GM19395 (cell line): ENCODE measurements at regions not wholly inside any gene's neighbourhood (a gene's known extent, or its start where the extent isn't known, plus 50 kb on each side); places are given as distances from the start of the nearest gene placed in this dataset.

Source experiments
- ATAC-seq: cut with Tn5 transposase; IDR thresholded peaks from one replicate; pipeline ENCODE4 v1.9.1; 2021; ENCODE audit warnings: mild to moderate bottlenecking, moderate library complexity; ENCODE audit not compliant: unreplicated experiment

DNA sequence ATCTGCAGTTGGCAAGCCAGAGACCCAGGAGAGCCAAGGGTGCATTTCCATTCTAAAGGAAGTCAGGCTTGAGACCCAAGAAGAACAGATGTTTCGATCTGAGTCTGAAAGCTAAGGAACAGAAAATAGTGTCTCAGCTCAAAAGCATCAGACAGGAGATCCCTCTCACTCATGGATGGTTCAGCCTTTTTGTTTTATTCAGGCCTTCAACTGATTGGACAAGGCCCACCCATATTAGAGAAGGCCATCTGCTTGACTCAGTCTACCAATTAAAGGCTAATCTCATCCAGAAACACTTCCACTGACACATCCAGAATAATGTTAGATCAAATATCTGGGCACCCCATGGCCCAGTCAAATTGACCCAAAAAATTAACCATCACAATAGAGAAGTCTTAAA lies 255.0 kb downstream of the TXNL1 start:
- ATAC-seq = no peak

DNA sequence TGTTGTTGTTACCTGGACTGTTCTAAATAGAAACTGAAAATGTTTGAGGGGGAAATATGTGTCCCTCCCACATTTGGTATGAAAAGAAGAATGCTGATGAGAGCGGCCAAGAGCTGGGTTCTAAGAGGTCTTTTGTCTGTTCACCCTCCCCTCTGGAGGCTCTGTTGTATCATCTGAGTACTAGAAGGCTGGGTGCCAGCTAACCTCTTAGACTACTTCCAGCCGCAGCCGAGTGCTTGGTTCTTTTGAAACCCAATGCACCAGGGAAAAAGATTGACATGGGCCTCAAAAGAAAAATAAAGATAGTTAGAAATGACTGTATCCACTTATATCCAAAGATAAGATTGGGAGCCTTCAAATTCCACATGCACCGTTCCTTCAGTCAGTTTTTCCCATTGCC lies 255.9 kb downstream of the TXNL1 start:
- ATAC-seq = no peak

DNA sequence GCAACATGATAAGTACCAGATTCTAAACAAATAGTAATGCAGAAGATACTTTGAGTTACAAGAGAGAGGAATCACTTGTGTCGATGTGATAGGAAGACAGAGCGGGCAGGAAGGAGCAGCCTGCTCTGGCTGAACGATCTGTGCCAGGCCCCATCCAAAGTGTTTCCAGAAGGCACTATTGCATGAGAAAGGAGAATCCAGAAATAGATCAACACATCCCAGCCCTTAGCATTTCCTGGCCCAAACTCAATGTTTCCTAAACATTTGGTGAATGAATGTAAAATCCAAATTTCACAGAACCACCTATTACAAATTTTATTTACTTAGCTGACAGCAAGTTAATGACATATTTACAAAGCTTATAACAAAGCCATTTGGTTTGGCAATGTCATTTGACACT lies 257.2 kb downstream of the TXNL1 start:
- ATAC-seq = no peak

DNA sequence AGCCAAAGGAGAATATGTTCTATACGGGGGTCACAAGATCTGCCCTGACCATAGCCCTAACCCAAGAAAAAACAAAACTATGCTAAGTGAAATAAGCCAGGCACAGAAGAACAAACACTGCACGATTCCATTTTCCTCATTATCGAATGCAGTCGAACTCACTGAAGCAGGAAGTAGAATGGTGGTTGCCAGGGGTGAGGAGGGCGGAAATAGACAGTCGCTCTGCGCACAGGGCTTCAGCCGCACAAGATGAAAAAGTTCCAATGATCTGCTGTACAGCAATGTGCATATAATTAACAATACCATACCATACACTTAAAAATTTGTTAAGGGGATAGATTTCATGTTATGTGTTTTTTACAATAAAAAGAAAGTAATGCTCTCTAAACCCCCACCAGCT lies 257.7 kb downstream of the TXNL1 start:
- no peak for ATAC-seq

DNA sequence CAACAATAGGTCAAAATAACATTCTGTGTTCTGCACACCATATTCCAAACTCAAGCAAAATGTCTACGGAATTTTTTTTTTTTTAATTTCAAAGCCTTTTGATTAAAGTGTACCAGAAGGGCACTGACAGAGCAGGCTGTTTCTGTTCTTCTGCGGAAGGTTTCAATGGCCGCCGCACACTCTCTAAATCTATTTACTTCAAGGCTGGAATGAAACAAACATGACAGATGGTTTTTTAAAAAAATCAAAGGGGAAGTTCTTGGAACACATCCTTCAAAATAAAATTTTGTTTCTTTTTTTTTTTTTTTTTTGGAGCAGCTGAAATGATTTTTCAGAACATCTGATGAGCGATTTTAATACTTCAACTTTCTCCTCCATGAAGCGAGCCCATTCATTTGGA lies 259.1 kb downstream of the TXNL1 start:
- no peak for ATAC-seq

DNA sequence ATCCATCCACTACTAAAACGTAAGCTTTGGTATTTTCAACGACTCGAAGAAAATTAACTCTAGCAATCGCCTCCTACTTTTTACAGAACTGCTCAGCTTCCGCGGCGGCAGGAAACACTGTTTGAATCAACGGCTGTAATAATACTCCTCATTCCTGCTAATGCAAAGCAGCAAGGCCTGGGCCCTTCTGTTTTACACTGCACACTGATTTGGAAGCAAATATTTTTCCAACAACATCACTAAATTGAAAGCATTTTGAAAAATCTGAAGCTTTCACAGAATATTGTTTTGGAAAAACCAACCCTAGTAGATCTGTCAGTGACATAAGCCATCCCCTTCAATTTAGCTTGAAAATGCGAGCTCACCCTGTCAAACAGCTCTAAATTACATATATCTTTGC lies 261.2 kb downstream of the TXNL1 start:
- ATAC-seq = no peak

DNA sequence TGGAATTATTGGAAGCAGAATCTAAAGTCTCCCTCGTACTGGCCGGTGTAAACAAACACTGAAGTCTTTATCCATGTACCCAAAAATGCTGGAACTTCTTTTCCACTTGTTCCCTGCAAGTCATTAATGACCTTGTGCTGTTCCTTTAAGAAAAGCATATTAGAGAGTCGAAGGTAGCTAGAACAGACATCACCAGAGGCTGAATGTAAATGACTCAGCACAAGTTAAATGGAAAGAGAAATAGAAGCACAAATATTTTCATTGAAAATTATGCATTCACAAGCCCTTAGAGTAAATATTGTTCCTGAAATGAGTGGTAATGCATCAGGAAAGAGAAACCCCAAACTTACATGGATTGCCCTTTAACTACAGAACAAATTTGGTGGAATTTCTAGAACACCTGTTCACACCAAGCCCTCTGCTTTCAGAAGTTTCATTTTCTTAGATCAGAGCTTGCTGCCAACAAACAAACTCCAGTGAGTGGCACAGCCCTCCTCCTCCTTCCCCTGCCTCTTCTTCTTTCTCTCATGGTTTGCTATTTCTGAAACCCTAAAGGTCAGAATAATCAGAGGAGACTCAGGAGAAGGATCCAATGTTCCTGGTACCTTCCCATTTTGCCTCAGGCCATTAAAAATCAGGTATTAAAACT lies 264.3 kb downstream of the TXNL1 start:
- ATAC-seq = no peak

DNA sequence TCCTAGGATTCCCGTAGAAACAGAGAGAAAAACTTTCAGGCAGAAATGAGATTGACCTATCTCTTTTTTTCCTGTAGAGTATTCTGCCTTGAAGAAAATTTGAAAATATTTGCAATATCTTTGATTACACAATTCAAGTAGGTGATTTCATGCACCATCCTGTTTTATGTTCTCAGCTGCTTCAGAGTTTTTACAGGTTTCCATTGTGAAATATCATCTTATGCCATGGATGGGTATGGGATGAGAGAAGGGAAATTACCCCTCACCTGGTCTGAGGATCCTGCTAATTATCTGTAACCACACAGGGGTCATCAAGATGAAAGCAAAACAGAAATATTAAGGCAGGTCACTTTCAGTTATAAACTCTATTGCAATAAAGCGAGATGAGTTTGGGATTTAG lies 264.8 kb downstream of the TXNL1 start:
- no peak for ATAC-seq

DNA sequence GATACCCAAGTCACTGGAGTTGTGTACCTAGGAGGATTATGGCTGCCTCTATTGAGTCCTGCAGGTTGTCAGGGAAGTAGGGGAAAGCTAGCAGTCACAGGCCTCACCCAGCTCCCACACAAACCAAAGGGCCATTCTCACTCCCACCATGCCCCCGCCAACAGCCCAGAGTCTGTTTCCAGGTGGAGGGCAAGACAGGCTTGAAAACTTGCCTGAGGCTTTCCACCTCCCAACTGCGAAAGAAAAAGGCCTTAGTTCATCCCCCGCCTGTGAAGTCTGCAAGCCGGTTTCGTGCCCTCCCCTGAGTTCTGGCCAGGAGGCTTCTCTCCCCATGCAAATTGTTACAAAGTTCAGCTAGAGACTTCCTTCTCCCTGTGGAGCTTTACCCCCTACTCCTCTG lies 270.3 kb downstream of the TXNL1 start:
- no peak for ATAC-seq

DNA sequence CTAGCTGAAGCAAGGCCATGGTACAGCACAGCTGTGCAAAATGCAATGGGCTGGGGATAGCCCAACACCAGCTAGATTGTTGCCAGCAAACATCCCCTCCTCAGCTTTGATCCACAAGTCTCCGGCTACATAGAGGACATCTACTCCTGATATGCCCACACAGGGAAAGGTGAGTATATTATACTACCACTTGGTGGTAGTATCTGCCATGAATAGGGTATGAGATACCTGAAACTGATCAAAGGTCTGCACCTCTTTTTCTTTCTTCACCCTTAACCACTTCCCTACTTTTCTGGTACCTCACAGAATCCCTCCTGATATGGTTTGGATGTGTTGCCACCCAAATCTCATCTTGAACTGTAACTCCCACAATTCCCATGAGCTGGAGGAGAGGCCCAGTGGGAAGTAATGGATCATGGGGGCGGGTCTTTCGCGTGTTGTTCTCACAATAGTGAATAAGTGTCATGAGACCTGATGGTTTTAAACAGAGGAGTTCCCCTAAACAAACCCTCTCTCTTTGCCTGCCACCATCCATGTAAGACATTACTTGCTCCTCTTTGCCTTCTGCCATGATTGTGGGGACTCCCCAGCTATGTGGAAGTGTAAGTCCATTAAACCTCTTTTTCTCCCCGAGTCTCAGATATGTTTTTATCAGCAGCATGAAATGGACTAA lies 279.6 kb downstream of the TXNL1 start:
- no peak for ATAC-seq

DNA sequence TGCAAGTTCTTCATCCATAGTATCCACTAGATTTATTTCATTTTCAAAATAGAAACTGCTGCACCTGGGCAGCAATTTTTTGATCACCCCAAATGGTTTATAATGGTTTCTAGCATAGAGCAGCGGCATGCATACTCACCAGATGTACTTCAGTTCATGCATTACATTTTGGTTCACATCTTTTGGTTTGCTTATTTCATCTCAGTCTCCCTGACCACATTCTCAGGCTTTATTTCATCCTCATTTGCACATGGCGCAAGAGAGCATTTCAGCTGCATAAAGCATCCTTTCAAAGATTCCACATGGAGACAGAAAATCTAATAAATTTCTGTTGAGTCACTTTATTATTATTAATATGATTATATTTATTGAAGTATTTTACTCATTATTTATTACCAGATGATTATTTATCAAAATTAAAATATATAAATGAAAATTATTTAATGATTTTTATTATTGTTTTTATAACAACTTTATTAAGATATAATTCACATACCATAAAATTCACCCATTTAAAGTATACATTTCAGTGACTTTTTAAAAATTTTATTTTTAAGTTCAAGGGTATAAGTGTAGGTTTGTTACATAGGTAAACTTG lies 284.6 kb downstream of the TXNL1 start:
- no peak for ATAC-seq

DNA sequence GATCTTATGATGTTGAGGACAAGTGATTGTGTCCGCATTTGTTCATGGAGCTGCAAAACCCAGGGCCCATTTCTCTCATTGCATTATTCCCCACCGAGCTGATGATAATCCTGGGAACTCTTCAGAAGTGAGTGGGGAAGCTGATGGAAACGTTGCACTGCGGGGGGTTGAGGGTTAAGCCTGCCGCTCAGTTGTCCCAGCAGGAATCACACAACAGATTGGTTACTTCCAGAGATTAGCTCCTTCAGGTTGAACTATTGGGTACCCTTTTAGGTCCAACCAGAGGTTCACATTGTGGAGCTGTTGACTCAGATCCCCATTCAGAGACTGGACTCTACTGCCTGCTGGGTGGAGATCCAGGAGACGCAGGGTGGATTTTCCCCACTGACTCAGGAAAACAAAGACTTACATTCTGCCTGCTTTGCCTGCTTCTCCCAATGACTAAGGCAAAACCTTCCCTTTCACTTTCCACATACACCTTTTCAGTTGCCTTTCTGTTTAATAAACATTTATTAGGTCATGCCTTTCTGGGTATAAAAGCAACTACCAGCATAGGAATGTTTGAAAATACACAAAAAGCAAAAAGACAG lies 286.4 kb downstream of the TXNL1 start:
- ATAC-seq = no peak

DNA sequence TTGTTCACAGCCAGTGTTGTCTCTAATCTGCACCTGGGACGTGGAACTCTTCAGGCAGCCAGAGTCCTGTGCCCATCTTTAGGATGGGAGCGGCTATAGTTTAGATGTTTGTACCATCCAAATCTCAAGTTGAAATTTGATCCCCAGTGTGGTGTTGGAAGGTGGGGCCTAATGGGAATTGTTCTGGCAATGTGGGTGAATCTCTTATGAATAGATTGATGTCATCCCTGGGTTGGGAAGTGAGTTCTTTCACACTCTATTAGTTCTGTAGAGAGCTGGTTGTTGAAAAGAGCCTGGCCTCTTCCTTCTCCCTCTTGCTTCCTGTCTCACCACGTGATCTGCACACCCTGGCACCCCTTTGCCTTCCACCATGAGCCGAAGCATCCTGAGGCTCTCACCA lies 300.9 kb downstream of the TXNL1 start:
- ATAC-seq = no peak

DNA sequence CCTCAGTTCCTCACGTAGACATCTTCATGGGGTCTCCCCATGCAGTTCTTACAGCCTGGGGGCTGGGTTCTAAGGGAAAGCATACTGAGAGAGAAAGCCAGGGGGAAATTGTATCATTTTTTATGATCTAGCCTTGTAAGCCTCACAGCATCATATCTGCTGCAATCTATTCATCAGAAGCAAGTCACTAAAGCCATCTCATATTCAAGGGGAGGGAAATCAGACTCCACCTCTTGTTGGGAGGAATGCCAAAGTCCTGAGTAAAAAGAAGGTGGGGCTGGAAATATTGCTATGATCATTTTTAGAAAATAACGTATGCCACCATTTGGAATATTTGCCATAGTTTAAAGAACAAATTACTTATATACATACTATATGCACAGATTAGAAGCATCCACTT lies 304.6 kb downstream of the TXNL1 start:
- ATAC-seq = no peak

DNA sequence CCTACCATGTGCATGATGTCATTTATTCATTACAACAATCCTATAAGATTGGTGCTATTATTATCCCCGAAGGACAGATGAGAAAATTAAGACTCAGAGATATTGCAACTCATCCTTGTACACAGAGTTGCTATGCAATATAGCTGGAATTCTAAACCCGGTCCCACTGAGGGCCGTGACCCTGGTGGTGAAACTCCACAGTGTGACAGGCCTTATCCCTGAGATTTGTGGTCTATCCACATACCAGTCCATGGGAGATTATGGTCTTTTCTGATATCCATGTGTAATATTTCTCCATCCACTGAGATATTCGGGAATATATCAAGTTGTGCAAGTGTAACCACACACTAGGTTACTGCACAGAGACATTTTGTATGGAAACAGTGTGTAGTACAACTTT lies 305.2 kb downstream of the TXNL1 start:
- no peak for ATAC-seq

DNA sequence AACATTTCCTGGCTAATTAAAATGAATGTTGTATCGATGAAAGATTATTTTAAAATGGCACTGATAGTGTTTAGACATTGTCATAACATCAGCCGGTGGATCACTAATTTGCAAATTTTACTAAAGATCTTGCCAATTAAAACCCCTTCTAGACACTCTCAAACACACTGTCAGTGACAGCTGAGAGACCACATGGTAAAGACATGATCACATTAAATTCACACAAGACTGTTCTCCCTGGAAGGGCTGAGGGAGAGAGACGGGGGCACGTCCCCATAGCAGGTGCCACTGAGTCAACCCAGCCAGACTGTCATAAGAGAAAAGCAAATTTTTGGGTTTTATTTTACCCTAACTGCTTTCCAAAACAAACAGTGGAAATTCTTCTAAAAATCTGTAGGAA lies 306.0 kb downstream of the TXNL1 start:
- no peak for ATAC-seq

DNA sequence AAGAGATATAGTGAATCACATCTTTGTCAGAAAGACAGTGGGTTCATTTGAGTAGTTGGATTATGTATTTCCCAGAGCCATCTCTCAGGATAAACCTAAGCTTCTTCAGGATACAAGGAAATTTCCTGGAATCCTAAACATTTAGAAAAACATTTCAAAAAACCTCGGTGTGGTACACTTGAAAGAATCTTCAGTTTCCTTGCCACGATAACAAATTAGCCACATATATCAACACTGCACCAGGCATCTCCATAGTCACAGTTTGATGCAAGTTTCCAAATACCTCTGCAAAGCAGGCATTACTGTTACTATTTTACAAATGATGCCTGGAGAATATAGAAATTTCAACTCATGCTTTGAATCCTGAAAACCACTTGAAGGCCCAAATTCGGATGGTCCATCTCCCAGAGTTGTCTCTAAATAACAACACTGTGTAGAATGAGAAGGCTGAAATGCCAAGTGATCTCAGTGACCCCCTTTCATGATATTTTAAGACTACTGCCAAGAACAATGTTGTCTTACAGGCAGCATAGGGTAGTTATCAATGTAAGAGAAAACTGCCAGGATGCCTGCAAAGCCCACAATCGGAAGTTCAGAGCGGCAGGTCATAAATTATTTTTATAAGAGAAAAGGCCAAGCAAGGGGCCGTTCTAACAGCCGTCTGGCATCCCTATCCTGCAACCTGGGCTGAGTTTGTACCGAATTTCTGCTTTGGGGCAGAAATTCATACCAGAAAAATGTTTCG lies 307.9 kb downstream of the TXNL1 start:
- ATAC-seq = no peak

DNA sequence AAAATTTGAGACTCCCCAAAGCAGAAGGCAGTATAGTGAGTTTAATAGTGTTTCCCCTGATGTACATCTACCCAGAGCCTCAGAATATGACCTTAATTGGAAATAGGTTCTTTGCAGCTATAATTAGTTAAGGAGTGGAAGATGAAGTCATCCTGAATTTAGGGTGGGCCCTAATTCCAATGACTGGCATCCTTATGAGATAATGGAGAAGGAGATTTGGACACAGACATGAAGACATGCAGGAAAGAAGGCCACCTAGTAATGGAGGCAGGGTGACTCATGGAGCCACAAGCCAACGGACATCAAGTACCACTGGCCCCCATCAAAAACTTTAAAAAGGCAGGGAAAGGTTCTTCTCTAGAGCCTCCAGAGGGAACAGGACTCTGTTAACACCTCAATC lies 308.9 kb downstream of the TXNL1 start:
- ATAC-seq = no peak

DNA sequence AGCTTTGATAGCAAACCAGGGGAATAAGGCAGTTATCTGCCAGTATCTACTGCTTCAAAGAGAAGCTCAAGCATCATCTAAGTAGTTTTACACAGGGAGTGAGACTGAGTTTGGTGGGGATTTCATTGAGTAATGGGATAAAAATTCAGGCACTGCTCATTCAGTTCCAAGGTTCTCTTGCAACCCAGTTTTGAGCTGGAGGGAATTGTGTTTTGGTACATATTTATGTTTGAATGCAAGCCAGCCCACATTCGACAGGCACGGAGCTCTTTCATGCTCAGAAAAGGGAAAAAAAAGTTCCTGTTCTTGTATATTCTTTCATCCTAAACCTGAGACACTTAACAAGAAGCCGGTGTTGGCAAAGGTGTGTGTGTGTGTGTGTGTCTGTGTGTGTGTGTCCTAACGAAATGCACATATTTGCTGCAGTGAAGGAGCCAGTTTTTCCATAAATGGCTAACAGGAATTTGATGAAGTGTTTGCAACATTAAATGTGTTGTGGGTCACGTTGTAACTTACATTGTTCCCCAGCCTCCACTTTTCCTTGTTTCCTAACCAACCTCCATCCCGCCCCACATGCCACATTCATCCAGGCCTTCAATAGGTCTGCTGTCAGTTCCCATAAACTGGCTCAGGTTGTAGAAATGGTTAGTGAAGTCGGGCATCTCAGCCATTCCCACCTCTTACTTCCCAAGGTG lies 311.1 kb downstream of the TXNL1 start:
- no peak for ATAC-seq

DNA sequence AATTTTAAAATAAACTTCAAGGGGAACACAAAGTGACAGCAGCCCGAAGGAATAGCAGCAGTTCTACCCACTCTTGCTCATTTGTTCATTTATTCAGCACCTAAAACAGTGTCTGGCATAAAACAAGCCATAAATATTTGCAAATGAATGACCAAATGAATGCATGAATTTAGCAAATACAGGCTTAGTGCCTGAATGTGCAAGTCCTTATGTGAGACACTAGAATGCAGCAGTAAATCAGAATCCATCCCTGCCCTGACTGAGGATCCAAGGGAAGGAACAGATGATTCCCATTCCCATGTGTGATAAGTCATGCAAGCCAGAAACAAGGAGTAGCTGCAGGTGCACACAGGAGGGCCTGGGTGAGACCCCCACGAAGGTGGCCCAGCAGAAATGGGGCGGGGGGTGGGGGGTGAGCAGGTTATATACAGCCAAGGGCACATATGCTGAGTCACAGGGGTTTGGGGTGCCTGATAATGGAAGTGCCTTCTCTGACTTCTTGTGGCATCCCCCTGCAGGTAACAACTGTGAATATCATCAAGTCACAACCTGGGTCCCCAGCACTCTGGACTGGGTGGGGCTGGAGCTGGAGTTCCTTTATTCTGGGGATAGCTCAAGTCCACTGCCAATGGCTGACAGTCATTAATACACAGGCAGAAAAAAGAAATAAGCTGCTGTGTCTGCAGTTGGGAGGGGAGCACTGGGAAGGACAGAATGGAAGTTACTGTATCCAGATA lies 311.9 kb downstream of the TXNL1 start:
- no peak for ATAC-seq
